ENCODE measurements at regions not wholly inside any gene's neighbourhood (a gene's known extent, or its start where the extent isn't known, plus 50 kb on each side); places are given as distances from the start of the nearest gene placed in this dataset.
A peak's percentile ranks its signal among the peaks of the same experiment; 100 is the strongest.

DNA sequence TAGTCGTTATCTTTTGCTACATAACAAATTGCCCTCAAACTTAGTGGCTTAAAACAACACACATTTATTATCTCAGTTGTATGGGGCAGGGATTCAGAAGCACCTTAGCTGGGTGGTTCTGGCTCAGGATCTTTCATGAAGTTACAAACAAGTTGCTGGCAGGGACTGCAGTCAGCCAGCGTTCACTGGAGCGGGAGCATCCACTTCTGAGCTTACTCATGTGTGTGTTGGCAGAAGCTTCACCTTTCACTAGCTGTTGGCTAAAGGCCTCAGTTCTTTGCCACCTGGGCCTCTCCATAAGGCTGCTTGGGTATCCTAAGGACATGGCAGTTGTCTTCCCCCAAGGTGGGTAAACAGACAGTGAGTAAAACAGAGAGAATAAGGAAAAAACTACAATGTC, 365.7 kb downstream of the RPS29 start:
- peak; percentile 47 for DNase-seq

DNA sequence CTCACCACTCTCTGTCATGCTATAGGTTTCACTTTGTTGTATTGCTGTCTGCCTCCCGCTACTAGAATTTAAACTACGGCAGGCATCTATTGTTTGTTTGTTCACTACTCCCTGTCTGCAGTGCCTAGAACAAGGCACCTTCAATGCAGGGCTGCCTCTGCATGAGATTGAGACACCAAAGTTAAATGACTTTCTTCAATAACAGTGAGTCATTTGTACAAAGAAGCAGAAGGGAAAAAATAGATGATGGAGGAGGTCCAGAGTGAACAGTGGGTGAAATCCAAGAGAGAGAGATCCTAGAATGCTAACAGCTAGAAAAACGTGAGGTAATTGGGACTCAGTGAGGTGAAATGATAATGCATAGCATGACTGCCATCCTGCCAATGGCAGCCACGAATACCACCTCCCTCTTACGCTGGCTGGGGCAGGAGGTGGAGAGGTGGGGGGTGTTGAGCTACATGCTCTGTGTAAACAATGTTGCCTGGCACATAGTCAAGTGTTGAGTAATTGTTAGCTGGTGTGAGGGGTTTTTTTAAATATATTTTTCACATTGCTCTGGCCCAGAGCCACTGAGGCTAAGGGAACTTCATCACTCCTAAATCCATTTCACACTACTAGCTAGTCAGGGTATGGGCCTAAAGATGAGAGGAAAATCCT, 367.6 kb downstream of the RPS29 start:
- peak; percentile 16 for DNase-seq

DNA sequence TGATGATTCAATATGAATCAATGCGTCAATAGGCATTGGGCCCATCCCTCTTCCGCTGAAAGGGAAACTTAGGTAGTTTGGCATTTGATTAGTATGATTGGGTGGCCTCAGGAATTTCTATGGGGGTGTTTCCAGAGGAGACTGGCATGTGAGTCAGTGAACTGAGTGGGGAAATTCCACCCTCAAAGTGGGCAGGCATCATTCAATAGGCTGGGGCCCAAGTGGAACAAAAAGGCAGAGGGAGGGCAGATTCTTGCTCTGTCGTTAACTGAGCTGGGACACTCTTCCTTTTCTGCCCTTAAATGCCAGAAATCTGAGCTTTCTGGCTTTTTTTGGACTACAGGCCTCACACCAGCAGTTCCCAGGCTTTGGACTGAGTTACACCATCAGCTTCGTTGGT, 373.5 kb downstream of the RPS29 start:
- no peak for DNase-seq

DNA sequence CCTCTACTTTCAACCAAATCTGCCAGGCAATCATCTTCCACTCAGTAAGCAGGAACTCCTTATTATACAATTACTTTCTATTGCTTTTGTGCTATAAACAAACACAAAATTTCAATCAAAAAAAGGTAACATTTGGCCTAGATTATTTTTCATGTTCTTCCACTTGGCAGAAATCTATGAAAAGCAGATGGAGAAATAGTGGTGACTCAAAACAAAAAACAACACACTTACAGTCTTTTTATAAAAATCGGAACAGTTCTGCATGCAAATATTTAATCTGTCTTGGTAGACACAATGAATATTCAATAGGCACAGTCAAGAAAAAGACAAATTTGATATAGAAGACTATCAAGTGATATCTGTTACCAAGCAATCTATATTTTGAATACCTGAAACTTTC, 376.8 kb downstream of the RPS29 start:
- no peak for DNase-seq

DNA sequence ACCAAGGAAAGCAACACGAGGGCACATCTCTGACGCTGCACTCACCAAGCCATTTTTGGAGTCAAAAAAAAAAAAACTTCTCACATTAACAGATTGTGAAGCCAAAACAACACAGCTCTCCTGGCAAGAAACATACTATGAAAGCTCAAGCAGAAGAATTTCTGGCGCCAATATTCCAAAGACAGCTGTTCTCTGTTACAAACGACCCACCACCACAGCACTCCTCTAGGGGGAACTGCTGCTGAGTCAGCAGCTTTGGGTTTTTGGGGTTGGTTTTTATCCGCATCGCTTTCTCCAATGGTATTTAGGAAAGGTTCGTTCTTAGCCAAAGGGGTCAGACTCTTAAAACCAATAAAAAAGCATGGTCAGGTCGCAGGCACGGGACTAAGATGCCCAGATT, 379.4 kb downstream of the RPS29 start:
- DNase-seq: peak; percentile 68

DNA sequence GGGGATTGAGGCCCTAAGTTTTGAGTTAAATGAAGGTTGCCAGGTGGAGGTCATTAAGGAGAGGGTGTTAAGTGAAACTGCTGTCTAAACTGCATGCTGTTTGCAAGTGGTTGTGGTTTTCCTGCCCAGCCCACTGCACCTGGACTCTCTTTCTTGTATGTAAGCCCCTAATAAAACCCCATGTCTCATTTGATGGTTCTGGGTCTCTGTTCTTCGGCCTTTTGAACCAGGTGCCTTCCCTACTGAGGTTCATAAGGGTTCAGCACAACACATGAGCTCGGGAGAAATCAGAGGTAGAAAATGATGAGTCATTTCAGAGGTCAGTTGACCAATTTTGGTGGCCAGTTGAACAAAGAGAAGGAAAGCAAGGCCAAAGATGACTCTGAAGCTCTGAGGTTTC, 382.5 kb downstream of the RPS29 start:
- no peak for DNase-seq

DNA sequence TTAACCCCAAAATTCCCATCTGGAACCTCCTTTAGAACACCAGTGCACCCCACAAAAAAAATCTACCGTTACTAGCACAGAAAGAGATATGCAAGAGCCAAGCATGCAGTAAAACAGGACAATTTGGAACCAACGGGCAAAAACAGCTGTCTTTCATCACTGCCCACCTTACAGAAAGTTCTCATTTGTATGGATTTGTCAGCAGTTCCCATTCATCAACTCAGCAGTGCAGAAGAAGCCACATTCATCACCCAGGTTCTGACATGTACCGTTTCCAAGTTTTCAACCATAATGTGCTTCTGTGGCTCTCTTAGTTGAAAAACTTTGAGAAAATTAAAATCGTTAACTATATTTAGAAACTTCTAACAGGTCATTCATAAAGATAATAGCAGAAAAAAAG, 387.0 kb downstream of the RPS29 start:
- no peak for DNase-seq

DNA sequence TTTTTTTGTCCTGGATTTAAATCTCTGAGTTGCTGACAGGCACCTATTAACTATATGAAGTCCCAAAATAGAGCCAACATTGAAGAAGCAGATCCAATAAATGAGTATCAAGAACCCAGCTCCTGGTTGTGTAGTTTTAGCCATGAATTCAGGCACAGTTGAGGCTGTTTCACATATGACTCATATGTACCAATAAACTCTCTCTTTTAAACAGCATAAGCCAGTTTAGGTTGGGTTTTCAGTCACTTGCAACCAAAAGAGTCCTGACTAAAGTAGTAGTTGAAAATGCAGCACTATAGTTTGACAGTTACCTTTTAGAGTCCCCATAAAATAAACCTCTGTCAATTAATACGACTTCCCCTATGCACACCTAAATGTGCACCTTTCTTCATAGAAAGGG, 389.9 kb downstream of the RPS29 start:
- no peak for DNase-seq

DNA sequence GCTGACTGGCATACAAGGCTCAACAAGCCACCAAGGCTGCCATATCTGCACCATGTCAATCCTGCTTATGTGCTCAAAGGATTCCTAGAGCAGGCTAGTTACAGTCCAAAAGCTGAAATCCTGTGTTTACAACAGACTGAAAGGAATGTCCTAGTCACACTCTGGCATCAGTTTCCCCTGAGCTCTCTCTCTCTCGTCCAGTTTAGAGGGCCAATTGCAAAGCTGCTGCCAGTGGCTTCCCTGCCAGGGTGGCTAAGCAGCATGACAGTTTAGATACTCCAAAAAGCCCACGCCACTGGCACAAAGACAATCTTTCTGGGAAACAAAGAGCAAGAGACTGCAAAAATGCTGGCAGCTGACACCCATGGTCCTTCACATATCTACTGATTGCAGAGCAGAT, 392.1 kb downstream of the RPS29 start:
- DNase-seq: no peak

DNA sequence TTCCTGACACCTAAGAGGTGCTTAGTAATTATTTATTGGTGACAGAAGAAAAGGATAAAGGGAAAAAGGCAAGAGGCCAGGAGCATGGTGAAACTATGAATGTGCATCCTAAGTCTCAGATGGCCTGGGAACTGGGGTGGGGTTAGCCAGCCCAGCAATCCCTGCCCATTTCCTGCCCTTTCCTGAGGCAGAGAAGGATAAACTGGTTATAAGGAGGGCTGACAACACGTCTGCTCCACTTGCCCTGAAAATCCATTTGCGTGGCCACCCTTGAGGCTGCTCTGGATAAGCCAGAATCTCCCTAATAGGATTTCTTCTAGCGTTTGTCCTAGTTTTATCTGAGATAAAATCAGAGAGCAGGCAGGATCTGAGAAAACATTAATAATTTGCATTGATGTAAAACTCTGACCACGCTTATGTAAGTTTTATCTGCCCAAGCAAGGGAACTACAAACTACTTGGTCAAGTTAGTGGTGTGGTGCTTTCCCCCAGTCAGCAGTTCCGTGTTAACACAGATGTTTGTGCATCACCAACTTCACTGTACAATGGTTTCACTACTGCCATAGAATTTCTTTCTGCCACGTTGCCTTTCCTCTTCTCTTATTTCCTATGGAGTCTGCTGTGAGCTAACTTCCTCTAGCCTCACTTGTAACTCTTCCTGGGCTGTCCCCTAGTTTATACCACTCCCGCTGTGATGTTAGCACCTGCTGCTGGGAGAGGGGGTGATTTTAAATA, 392.7 kb downstream of the RPS29 start:
- no peak for DNase-seq

DNA sequence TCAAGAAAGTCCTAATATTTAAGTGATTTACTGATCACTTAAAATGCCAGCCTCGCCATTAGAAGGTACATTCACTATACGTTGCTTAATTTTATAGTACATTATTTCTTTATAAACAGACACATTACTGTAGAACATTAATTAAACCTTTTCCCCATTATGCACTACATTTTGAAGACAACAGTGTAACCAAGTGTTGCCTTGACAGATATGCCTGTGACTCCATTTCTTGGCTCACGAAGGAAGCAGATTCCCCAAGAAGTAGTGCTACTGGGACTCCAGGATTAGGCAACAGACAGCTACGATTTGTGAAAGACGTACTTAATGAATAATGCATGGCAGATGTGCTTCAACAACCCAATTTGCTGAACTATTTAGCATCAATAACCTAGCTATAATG, 394.8 kb downstream of the RPS29 start:
- no peak for DNase-seq

DNA sequence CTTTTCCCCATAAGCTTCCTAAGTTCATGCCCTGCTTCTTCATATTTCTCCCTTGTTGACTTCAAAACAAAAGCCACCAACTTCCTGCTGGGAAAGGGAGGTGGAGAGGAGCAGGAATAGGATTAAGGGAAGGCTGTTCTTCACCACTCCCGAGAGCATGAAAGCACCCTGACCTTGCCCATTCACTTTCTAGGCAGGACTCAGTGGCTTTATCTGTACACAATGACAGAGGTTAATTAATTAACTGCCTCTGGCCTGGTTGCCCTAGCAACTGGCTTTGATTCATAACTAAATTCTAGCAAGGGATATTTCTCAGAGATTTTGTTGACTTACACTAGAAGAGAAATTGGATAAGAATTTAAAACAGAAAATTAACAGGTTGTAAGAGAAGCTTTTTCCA, 396.8 kb downstream of the RPS29 start:
- no peak for DNase-seq

DNA sequence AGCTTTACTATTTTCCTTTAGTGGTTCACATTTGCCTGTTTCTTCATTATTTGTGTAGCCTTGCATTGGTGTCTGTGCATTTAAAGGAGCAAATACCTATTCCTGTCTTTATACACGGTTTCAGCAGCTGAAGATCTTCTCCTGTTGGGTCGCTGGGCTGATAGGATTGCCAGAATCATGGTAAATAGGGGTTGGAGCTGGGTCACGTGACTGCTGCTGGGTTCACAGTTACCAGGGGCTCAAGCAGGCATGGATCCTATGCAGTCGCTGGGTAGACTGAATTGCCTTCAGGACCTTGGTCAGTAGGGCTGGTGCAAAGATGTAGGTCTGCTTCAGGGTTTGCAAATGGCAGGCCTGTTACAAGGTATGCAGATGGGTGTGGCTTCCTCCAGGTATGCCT, 398.4 kb downstream of the RPS29 start:
- DNase-seq: no peak

DNA sequence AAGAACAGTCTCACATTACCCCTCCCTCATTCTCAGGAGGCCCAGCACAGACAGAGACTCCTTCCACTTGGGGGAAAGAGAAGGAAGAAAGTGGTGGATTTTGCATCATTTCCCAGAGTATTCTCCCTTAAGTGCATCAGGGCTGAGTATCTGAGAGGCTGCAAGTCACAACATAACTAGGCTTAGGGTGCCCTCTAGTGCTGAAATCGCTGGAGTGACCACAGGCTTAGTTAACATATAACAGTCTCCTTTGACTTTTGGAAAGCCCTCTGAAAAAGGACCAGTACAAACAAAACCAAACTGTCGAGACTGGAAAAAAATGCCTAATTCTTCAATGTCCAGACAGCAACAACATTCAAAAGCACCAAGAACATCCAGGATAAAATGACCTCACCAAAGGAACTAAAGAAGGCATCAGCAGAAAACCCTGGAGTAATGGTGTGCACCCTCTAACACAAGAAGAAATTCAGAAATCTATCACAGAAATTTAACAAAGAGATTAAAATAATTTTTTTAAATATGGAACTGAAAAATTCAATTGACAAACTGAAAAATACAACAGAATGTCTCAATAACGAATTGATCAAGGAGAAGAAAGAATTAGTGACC, 412.3 kb downstream of the RPS29 start:
- peak; percentile 73 for DNase-seq

DNA sequence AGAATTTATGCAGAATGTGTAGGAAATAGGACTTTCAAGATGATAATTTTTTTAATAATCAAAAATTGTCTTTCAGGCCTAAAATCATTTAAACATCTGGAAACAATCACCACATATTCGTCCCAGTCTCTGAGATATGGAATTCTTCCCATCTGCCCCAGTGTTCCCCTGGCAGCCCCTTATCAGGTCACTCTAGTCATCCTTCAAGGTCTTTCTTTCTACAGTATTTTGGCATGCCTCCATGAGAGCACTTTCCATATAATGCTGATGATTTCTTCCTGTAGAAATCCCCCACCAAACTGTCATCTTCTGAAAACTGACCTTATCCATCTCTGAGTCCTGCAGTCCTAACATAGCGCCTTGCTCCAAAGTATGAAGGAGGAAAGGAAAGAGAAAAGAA, 422.1 kb downstream of the RPS29 start:
- DNase-seq: no peak

DNA sequence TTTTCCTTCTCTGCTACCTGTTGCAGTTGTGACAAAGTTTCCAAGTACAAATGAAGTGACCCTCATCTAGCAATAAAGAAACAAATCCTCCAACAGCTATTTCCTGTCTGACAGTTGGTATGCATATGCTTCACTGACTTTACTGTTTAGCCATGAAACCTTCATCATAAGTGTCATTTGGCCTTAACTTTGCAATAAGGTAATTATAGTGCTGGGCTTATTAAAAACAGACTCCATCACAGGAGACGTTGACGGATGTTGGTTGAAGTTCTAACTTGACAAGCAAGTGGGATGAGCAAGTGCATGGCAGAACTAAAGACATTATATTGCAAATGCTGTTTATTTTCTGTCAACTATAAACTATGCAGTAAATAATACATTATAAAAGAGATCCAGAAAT, 425.2 kb downstream of the RPS29 start:
- DNase-seq: no peak

DNA sequence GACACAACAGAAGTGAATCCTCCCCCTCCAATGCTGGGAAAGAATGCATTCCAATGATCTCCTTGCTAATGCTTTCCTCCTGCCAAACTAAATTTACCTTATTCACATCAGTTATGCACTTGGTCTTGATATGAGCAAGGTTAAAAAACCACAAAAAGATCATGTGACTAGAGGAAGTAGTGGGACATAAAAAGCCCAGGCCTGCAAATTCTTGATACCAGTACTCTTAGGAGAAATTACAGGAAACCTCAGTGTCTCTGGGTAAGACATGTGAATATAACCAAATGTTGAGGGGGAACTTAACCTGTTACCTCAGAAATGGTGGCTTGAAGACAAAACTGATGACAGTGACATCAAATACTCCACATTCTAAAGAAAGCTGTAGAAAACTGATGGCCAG, 427.1 kb downstream of the RPS29 start:
- DNase-seq: no peak

DNA sequence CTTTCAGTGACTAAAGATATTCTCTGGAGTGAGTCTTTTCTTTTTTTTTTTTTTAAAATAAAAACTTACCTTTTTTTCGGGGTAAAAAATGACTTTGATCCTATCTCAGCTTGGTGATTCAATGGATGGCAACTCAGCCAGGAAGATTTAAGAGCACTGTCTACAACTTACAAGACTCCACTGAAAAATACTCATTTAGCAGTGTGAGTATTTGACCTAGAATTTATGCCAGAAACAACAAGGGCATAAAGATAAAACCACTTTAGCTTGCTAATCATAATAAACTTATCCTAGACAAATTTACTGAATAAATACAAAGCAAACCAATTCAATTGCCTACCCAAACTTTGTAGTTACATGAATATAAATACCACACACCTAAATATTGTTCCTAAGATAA, 446.6 kb downstream of the RPS29 start:
- DNase-seq: no peak

DNA sequence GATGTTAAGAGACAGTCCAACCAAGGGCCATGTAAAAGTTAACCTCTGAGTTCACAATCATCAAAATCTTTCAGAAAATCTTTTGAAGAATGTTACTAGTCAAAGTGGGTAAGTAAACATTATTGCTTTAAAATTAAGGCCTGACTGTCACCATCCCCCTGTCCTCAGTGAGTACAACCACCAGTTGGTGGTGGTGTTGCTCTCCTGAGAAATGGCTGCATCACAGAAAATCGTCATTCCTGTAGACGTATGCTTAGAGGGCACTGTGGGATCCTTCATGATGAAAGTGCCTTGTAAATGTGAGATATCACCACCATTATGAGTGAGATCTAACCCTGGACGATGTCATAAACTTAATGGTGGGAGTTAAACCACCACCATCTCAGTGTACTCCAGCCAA, 451.2 kb downstream of the RPS29 start:
- DNase-seq: no peak

DNA sequence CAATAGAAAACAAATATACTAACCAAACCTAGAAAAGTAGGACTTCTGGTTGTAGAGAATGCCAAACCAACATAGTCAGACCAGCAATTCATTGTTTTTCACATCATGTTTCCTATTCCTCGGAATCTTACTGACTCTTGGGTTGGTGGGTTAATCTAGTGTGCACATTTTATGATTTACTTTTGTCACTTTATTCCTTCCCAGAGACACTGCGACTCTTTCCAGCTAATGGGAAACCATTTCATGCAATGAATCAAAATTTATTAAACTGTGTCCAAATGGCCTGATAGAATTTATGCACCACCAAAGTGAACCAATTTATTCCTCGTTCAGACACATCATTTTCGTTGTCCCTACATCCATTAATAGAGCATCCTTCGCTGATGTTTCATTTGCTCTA, 464.9 kb downstream of the RPS29 start:
- DNase-seq: no peak

DNA sequence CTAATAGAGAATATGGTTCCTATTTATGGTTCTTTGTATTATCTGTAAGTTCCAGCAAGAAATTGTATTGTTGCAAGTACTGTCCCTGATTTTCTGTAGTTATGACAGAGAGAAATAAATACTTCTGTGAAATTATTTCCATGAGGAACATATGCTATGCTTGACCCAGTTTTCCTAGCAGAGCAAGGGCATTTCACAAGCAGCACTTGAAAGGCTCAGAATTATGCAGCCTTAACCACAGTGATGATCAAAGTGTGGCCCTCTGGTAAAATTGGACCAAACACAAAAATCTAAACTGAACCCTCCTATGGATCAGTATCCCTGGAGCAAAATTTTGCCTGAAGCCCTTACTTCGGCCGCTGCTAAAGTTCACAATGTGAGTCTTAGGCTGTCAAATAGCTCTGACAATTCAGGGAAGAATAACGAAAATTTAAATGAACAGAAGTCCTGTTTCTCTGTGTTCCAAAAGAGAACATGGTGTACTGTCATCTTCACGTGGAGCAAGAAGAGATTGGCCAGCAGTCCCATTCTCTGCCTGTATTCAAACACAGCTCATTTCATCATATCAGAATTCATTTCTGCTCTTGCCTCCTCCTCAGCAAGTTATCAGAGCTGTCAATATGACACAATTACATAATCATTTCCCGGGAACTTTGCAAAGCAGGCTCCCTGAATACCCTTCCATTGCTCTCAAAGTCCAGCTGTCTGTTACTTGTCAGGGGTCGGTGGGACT, 471.9 kb downstream of the RPS29 start:
- DNase-seq: no peak

DNA sequence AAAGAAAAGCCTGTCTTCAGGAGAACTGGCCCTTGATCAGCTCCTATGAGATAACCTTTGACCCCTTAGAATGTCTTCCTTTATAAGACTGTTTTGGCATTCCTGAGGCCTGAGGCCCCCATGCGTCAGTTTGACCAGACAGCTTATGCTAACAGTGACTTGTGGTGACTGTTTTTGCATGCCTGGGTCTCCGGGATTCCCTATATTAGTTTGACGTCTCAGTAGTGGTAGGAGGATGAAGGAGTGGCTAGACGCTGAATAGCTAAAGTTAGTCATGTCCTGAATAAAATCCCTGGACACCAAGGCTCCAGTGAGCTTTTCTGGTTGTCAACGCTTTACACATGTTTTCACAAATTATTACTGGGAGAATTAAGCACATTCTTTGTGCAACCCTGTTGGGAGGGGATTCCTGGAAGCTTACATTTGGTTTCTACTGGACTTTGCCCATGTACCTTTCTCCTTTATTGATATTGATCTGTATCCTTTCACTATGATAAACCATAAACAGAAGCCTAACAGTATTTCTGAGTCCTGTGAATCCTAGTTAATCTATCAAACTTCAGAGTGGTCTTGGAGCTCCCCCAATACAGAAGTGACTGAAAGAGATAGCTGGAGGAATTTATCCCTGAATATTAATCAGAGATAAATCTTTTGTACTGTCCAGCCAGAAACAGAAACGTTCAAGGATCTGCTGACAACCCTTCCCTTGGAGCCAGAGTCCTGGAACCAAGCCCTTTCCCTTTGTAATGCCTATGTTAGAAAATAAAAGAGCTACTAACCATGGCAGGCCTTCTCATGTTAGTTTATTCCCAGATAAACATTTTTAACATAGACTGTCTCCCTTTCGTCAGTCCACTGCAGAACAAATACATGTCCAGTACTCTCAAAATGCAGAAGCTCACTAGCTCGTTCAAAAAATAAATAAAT, 479.2 kb downstream of the RPS29 start:
- no peak for DNase-seq

DNA sequence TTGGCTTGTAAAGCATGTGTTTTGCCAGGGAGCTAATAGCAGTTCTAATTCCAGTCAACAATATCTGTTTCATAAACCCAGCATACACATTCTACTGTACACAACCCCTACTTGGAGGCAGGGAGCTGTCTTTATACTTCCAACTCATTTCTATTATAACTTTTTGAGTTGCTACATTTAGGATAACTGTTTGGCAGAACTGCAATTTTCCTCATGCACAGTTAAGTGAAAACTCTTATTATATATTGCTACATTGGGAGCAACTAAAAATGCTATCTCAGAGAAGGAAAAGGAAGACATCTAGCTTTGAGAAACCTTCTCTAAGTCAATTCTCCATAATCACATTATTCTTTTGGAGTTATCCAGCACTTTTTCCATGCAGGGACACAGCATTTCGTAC, 480.2 kb downstream of the RPS29 start:
- no peak for DNase-seq

Data from NCI-H2171 treated with DMSO at 0.1 percent for 48 hours (cell line).